GM23248 (cell line): ENCODE measurements at regions not wholly inside any gene's neighbourhood (a gene's known extent, or its start where the extent isn't known, plus 50 kb on each side); places are given as distances from the start of the nearest gene placed in this dataset.
"Not testable (repeated sequence)": the region's sequence is repeated elsewhere in the genome, so short reads cannot be mapped to it uniquely, and the experiment has no call there.

Experiments used
- DNase-seq: peaks from one replicate; pipeline ENCODE4 v3.0.0-alpha.2; 2015
- H2AFZ ChIP-seq: fragments of 200-600 bp; sonication (generic); 2 replicates; pipeline ENCODE4 v1.6.1; 2016; ENCODE audit warnings: antibody characterized with exemption
- H3F3A ChIP-seq: fragments of 200-600 bp; sonication (generic); 2 replicates; pipeline ENCODE4 v1.6.1; 2016; ENCODE audit warnings: mild to moderate bottlenecking, antibody characterized with exemption, mixed run types; ENCODE audit not compliant: insufficient read depth
- H3K27ac ChIP-seq: fragments of 200-600 bp; sonication (generic); 2 replicates; pipeline ENCODE4 v1.5.1; 2016; ENCODE audit warnings: mild to moderate bottlenecking
- H3K27me3 ChIP-seq: fragments of 200-600 bp; sonication (generic); replicated peaks from 2 replicates; pipeline ENCODE4 v1.6.1; 2016; ENCODE audit warnings: mild to moderate bottlenecking; ENCODE audit not compliant: insufficient read depth
- H3K36me3 ChIP-seq: fragments of 200-600 bp; sonication (generic); 2 replicates; pipeline ENCODE4 v1.6.1; 2016; ENCODE audit warnings: low read depth, mild to moderate bottlenecking
- H3K4me1 ChIP-seq: fragments of 200-600 bp; sonication (generic); 2 replicates; pipeline ENCODE4 v1.6.1; 2016; ENCODE audit warnings: mild to moderate bottlenecking; ENCODE audit not compliant: insufficient read depth
- H3K4me2 ChIP-seq: fragments of 200-600 bp; sonication (generic); one replicate; pipeline ENCODE4 v1.6.1; 2016; ENCODE audit warnings: mild to moderate bottlenecking; ENCODE audit not compliant: unreplicated experiment
- H3K4me3 ChIP-seq: fragments of 200-600 bp; sonication (generic); 2 replicates; pipeline ENCODE4 v1.5.1; 2016; ENCODE audit warnings: mild to moderate bottlenecking
- H3K79me2 ChIP-seq: fragments of 200-600 bp; sonication (generic); 2 replicates; pipeline ENCODE4 v1.6.1; 2016; ENCODE audit warnings: mild to moderate bottlenecking; ENCODE audit not compliant: insufficient read depth
- H3K9ac ChIP-seq: fragments of 200-600 bp; sonication (generic); 2 replicates; pipeline ENCODE4 v1.6.1; 2016; ENCODE audit warnings: mild to moderate bottlenecking
- H3K9me2 ChIP-seq: fragments of 200-600 bp; sonication (generic); 2 replicates; pipeline ENCODE4 v1.6.1; 2016; ENCODE audit warnings: mixed run types, mild to moderate bottlenecking, moderate library complexity; ENCODE audit not compliant: insufficient read depth
- H3K9me3 ChIP-seq: fragments of 200-600 bp; sonication (generic); one replicate; pipeline ENCODE4 v1.6.1; 2017; ENCODE audit warnings: low read depth
- H4K20me1 ChIP-seq: fragments of 200-600 bp; sonication (generic); 2 replicates; pipeline ENCODE4 v1.6.0; 2016; ENCODE audit not compliant: insufficient read depth
- EZH2 ChIP-seq: fragments of 200-600 bp; sonication (generic); IDR thresholded peaks from 2 replicates; pipeline ENCODE4 v1.6.1; 2018; ENCODE audit warnings: antibody characterized with exemption, mild to moderate bottlenecking; ENCODE audit not compliant: insufficient read depth, poor library complexity, severe bottlenecking
- EZH2phosphoT487 ChIP-seq: fragments of 200-600 bp; sonication (generic); IDR thresholded peaks from 2 replicates; pipeline ENCODE4 v1.6.1; 2018; ENCODE audit warnings: antibody characterized with exemption, moderate library complexity, mild to moderate bottlenecking, low read depth; ENCODE audit not compliant: insufficient read depth
- WGBS, 2 experiments: methylation state at CpG; one replicate each; pipeline ENCODE4 v1.1.6; 2015 to 2017; ENCODE audit warnings: low lambda C conversion rate in 2 of 2, low coverage in 1 of 2; ENCODE audit errors: missing lambda C conversion rate in 2 of 2; 5-methylcytosine and 5-hydroxymethylcytosine counted together
- in situ Hi-C: fragments of 300-500 bp; cut with MboI; formaldehyde crosslinking; loops from 2 replicates; pipeline ENCODE4 v1.15.0; 2020

GRCh38 chr2:235430366-235431083, 63.3 kb upstream of the AGAP1 start:
- Histone ChIP-seq H3K27ac (no peak overlapping the region), H3F3A (no peaks in the 10 kb centered on the region), H3K9me3 (no peaks in the 10 kb centered on the region), H3K27me3 (no peaks in the 10 kb centered on the region; the same call in 1 of the 2 replicates), H3K36me3 (no peaks in the 10 kb centered on the region), H3K79me2 (no peaks in the 10 kb centered on the region), H3K4me1 (peaks cover 10% of the 10 kb centered on the region; the same call in 1 of the 2 replicates), H3K4me2 (no peak overlapping the region), H3K9me2 (no peaks in the 10 kb centered on the region), H4K20me1 (no peaks in the 10 kb centered on the region), H3K4me3 (no peak overlapping the region), H2AFZ (no peak overlapping the region), H3K9ac (no peak overlapping the region)
- in situ Hi-C loops: no loop called here
- TF ChIP-seq EZH2 (no peak), EZH2phosphoT487 (no peak)
- 93 to 94% methylated on average over 6 of the region's 6 CpGs for WGBS, 2 experiments
- DNase-seq: no peak

DNA sequence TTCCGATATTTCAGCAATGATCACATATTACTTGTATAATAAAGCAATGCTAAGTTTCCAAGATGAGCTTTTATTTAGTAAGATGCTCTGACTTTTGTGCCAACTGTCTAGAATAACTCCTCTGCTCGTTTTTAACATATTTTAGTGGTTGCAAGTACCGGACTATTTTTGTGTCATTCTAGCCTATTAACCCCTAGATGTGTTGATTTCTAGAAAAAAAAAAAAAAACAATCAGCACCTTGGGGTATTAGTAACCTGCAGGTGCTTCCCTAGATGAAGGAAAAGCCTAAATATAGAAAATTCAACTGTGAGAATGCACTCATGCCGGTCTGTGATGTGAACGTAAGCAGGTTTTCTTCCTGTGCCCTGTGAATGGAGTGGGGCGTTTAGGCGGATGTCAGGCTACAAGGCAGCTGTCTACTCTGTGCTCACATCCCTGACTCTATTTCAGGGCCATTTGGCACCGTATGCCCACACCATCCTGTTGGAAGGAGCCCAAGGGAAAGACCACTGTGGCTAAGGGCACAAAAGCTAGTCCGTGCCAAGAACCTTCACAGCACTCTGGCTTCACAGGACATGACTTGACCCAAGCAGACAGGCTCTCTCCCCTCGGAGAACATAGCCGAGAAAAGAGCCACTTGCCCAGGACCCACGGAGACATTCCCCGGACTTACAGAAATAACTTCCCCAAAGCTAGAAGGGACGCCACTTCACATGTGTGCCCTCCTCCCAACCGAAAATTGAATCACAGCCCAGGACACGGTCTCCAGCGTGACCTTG, 60.9 kb upstream of the AGAP1 start:
- Histone ChIP-seq H3F3A (no peaks in the 10 kb centered on the region), H3K9me3 (no peaks in the 10 kb centered on the region), H3K9ac (no peak overlapping the region), H3K27me3 (no peaks in the 10 kb centered on the region; the same call in 1 of the 2 replicates), H3K4me3 (no peak overlapping the region), H2AFZ (peak overlapping the region; percentile 72), H3K4me1 (peaks cover 10% of the 10 kb centered on the region; the same call in 1 of the 2 replicates), H3K9me2 (no peaks in the 10 kb centered on the region), H4K20me1 (no peaks in the 10 kb centered on the region), H3K36me3 (no peaks in the 10 kb centered on the region), H3K4me2 (no peak overlapping the region), H3K27ac (no peak overlapping the region), H3K79me2 (no peaks in the 10 kb centered on the region)
- in situ Hi-C loops: no loop called here
- TF ChIP-seq EZH2phosphoT487 (no peak), EZH2 (no peak)
- WGBS, 2 experiments: 68% methylated on average over 17 of the region's 17 CpGs
- no peak for DNase-seq

DNA sequence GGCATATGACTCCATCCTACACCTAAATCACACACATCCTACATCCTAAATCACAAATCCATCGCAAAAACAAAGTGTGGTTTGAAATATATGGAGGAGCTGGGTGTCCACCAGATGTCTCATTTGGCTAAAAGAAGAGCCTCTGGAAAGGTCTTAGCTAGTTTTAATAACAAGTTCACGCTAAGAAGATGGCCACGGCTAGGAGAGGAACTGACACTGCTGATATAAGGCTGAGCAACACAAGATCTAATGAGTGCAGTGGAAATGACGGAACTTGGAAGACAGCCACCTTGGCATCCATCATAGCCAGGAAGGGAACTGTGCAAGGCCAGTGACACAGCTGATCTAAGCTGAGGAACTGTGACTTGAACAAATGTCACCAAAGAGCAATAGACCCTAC, 60.0 kb upstream of the AGAP1 start:
- in situ Hi-C loops: no loop called here
- Histone ChIP-seq H4K20me1 (no peaks in the 10 kb centered on the region), H2AFZ (peak overlapping the region; percentile 72), H3K27me3 (no peaks in the 10 kb centered on the region), H3K79me2 (no peaks in the 10 kb centered on the region), H3K27ac (no peak overlapping the region), H3F3A (no peaks in the 10 kb centered on the region), H3K4me1 (peaks cover 10% of the 10 kb centered on the region; the same call in 1 of the 2 replicates), H3K36me3 (no peaks in the 10 kb centered on the region), H3K9me3 (no peaks in the 10 kb centered on the region), H3K4me3 (no peak overlapping the region), H3K9me2 (no peaks in the 10 kb centered on the region), H3K9ac (no peak overlapping the region), H3K4me2 (peak overlapping the region; percentile 35)
- DNase-seq: peak; percentile 67
- WGBS, 2 experiments: 3 to 10% methylated on average over 4 of the region's 4 CpGs
- no peak for TF ChIP-seq EZH2
- TF ChIP-seq EZH2phosphoT487: no peak

DNA sequence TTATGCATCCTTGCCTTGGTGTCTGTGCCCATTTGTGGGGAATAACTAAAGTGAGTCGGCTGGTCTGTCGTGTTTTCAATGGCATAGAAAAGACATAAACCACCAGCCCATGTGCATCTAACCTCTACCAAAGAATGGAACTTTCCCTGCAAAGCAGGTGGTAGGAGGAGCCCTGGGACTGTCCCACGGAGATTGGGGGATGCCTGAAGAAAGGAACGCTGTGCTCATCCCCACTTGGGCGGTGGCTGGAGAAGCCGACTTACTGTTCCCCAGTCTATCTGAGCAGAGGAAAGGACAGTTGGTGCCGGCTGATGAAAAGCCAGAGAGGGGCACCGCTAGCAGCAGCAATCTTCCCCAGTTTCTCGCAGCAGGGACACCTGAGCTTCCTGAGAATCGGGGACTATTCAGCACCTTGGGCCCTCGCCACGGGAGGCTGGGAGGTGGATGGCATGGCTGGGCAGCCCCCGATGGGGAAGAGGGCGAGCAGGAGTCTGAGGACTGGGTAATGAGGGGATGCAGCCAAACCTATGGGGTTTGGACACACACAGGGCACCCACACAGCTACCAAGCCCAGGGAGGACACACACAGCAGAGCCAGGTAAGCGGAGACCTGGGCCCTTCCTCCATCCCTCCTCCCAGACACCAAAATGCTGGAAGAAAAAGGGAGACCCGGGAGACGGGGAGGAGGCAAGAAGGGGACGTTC, 53.7 kb upstream of the AGAP1 start:
- 81 to 82% methylated on average over 18 of the region's 18 CpGs for WGBS, 2 experiments
- Histone ChIP-seq H3K9ac (no peak overlapping the region), H3F3A (no peaks in the 10 kb centered on the region), H2AFZ (no peak overlapping the region), H3K4me3 (no peak overlapping the region), H3K27me3 (no peaks in the 10 kb centered on the region), H3K27ac (no peak overlapping the region), H3K36me3 (no peaks in the 10 kb centered on the region), H4K20me1 (no peaks in the 10 kb centered on the region), H3K9me3 (no peaks in the 10 kb centered on the region), H3K79me2 (no peaks in the 10 kb centered on the region), H3K4me2 (no peak overlapping the region), H3K9me2 (no peaks in the 10 kb centered on the region), H3K4me1 (no peaks in the 10 kb centered on the region)
- no peak for DNase-seq
- in situ Hi-C loops: no loop called here
- TF ChIP-seq EZH2 (no peak), EZH2phosphoT487 (no peak)

GRCh38 chr2:235443580-235443979, 50.3 kb upstream of the AGAP1 start:
- H3K4me3 ChIP-seq, DNase-seq, H3K36me3 ChIP-seq, H3K27ac ChIP-seq, H3K9me2 ChIP-seq, H3K9me3 ChIP-seq, in situ Hi-C loops, H3K9ac ChIP-seq, H4K20me1 ChIP-seq, H3K4me2 ChIP-seq, H2AFZ ChIP-seq, H3K79me2 ChIP-seq, H3K4me1 ChIP-seq, H3K27me3 ChIP-seq, H3F3A ChIP-seq: not testable (repeated sequence)
- WGBS, 2 experiments: 64 to 67% methylated on average over 6 of the region's 6 CpGs
